ENCODE measurements at regions not wholly inside any gene's neighbourhood (a gene's known extent, or its start where the extent isn't known, plus 50 kb on each side); places are given as distances from the start of the nearest gene placed in this dataset.
"Not testable (repeated sequence)": the region's sequence is repeated elsewhere in the genome, so short reads cannot be mapped to it uniquely, and the experiment has no call there.

DNA sequence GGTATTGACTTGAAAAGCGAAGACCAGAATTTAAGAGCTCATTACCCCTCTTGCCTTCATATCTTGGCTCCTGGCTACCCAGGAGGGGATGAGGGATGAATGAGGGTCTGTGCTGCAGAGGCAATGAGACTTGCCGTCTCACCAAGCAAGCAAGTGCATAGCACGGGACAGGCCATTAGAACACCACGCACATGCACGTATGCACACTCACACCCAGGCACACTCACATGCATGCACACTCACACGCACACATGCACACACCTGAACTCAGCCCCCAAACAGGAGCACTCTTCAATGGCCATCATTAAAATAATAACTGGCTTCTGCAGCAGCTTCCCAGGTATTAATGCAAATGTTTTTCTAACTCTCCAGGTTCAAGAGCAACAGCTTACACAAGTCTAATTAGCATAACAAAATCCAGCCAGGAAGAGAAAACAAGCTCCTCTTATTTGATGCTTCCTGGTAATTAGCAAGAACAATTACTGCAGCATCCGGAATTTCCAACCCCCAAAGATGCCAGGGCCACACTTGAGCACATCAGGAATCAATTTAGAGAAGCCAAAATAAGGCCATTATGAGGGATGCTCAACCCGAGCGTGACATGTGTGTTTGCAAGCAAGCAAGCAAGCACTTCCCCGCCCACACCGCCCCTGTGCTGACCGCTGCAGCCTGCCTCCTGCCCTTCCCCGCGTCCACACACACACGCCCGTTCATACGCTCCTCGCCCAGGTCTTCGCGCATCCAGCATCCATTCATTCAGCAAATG, 171.6 kb upstream of the TNRC6C start:
- DNase-seq: no peak

- no peak for DNase-seq
Observed at GRCh38 chr17:77790143-77790829, 168.2 kb upstream of the TNRC6C start.

GRCh38 chr17:77792626-77793025, 165.9 kb upstream of the TNRC6C start:
- DNase-seq: no peak

DNA sequence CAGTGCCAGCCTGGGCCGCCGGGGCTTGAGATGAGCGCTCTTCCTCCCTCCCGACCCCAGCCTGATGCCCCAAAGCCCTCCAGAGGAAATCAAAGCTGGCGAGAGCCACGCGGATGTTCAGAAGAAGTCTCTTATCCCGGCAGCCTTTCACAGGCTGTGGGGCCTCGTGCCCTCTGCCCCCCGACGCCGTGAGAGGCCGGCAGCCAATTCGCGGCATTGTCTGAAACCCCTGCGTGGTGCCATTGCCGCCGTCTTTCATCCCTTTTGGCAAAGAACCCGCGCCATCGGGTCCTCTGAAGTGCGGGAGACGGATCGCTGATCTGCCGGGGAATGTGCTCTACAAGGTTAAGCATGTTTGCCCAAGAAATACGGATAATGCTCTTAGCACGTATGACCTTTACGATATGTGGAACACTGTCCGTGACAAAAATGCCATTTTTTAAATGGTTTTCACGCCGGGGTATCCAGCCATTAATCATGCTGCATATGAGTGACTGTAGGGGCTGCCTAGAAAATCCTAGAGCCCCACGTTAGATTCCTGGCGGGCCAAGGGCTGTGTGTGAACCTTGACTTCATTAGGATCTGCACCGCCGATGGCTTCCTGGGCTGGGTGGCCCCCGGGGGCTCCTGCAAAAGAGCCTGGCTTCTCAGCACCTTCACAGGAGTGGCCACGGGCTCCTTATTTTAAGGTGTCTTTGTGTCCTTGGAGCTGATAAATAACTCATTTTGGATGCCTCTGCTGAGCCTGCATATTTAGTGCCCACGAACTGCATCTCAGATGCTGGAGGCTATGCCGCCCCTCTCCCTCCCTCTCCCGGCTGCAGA, 165.1 kb upstream of the TNRC6C start:
- DNase-seq: no peak

- DNase-seq: no peak
Observed at GRCh38 chr17:77793971-77794235, 164.6 kb upstream of the TNRC6C start.

- DNase-seq: no peak
Observed at GRCh38 chr17:77794846-77795245, 163.7 kb upstream of the TNRC6C start.

DNA sequence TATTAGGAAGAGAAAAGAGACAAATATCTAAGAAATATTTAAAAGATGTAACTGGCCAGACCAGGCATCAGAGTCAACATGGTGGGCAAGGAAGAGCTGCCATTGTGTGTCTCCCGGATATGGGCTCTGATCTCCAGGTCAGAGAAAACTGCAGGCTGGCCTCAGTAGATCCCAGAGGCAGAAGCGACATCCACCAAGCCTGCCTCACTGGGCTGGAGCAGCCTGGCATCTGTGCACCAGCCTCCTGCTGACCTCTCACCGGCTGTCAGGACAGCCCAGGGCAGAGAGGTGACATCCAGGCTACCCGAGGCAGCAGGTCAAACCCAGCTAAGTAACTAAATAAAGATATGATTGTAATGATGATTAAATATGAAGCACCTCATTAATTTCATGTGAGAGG, 162.8 kb upstream of the TNRC6C start:
- DNase-seq: no peak

- no peak for DNase-seq
Observed at GRCh38 chr17:77796176-77796860, 162.2 kb upstream of the TNRC6C start.

DNA sequence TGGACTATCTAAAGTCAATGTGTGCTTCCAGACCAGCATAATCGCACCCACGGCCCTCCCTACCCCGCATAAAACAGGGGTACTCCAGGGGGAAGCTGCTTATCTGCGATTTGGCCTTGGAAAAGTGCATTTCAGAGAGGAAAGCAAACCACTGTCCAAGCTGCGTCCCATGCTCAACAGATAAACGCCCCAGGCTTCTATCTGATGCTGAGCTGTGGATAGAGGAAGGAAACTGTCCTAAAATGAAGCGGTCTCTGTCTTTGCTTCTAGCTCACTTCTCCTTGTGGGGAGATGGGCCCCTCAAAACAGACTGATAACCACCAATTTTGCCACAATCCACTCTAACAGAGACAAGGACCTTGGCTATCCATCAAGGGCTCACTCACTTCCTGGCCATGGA, 160.5 kb upstream of the TNRC6C start:
- DNase-seq: no peak

GRCh38 chr17:77798481-77798880, 160.0 kb upstream of the TNRC6C start:
- DNase-seq: no peak

DNA sequence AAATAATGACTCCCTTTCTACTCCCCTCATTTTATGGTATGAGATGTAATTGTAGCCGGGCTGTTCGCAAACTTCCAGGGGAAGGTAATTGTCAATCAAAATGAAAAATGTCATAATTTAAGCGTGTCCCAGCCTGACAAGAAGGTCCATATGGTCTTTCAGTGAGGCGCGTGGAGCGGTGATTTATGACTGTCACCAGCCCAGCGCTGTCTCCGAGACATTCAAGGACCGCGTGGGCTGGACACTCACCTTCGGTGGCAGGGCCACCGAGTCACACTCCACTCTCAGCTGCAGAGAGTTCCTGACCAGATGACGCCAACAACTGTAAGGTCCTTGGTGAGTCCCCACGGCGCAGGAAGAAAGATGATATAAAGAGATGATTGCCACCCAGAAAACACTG, 157.7 kb upstream of the TNRC6C start:
- DNase-seq: no peak

- DNase-seq: no peak
Observed at GRCh38 chr17:77801545-77802332, 156.8 kb upstream of the TNRC6C start.

DNA sequence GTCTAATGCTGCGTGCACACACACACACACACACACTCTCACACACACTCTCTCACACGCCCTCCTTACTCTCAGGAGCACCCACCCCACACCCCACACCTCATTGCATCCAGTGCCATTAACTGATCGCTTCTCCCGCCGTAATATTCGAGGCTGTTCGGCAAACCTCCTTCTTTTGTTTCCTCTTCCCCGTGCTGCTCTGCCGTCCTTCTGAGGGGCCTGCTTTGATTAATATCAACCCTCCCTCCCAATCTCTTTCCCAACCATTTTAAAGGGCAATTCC, 156.2 kb upstream of the TNRC6C start:
- no peak for DNase-seq

GRCh38 chr17:77802811-77803220, 155.7 kb upstream of the TNRC6C start:
- DNase-seq: peak in 1 of 2 experiments; percentile 21

DNA sequence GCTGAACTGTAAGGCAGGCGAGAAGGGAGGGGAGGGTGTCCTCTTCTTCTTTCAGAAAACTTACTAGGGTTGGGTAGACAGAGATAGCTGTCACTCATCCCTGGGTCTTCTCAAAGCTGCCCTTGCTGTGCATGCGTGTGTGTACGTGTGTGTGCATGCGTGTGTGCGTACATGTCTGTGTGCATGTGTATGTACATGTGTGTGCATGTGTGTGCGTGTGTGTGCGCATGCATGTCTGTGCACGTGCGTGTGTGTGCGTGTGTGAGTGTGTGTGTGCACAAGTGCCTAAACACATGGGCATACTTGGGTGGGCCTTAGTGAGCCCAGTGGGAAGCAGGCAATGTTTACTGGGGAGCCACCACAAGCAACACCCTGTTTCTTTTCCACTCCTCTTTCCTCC, 154.8 kb upstream of the TNRC6C start:
- DNase-seq: no peak

- DNase-seq: no peak
Observed at GRCh38 chr17:77804796-77805426, 153.6 kb upstream of the TNRC6C start.

DNA sequence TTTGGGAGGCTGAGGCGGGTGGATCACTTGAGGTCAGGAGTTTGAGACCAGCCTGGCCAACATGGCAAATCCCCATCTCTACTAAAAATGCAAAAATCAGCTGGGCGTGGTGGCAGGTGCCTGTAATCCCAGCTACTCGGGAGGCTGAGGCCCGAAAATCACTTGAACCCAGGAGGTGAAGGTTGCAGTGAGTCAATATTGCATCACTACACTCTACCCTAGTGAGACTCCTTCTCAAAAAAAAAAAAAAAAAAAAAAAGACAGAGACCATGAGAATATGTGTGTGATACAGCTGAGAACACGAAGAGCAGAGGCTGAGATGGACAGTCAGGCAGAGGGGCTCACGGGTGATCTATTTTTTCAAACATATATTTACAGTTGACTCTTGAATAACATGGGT, 152.5 kb upstream of the TNRC6C start:
- DNase-seq: not testable (repeated sequence)

DNA sequence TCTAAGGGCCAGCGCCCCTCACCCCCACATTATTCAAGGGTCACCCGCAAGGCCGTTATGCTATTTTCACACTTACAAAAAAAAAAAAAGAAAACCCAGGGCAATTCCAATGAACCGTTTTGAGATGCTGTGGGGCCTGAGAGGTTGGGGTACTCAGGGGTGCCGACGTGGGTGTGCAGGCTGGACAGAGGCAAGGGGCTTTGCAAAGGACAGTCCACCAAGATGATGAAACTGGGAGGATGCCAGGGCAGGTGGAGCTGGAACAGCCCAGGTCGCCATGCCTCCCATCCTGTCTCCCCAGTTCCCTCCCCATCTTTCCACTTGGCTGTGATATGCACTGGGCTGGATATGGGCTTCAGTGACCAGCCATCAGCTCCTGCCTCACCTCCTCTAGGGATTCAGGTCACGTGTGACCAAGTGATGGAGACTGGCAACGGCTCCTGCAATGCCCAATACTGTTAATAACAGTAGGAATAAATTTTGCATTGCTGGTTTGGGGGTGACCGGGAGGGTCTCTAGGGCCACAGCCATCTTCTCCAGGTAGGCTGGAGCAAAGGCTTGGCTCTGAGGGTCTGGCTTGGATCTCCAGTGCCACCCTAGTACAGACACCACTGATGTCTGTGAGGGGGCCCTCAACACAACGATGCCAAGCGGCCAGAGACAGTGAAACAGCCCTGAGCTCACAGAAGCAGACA, 151.3 kb upstream of the TNRC6C start:
- no peak for DNase-seq

- no peak for DNase-seq
Observed at GRCh38 chr17:77807746-77808441, 150.6 kb upstream of the TNRC6C start.

DNA sequence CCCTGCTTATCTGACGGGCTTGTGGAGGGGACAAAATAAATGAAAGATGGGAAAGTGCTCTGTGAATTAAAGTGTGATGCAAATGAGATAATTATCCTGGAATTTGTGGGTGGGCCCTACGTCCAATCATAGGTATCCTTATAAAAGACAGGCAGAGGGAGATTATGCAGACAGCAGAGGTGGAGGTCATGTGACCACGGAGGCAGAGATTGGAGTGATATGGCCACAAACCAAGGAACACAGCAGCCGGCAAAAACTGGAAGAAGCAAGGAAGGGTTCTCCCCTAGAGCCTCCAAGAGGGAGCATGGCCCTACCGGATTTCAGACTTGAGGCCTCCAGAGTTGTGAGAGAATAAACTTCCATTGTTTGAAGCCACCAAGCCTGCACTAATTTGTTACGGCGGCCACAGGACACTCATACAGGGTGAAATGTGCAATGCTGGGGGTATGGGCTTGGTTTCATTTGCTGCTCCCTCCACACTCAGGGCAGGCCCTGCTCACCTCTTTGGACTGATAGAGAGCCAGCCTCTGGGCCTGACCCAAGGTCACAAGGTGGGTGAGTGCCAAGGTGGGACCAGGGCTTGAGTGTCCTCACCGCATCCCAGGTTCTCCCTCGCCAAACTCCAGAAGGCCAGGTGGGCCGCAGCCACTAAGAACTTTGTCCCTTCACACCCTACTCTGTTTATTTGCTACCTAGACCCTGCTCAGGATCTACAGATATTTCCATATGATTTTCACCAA, 149.6 kb upstream of the TNRC6C start:
- no peak for DNase-seq
